ENCODE measurements at regions not wholly inside any gene's neighbourhood (a gene's known extent, or its start where the extent isn't known, plus 50 kb on each side); places are given as distances from the start of the nearest gene placed in this dataset.

GRCh38 chr4:83732114-83732635, 196.3 kb downstream of the GPAT3 start:
- POLR2A ChIA-PET: no interaction called here
- Histone ChIP-seq H3K4me1 (ENCODE audit: control insufficient read depth, insufficient read depth, low read length) (no peaks in the 10 kb centered on the region), H3K9me3 (replicated peaks; ENCODE audit: control insufficient read depth, insufficient read depth, low read length) (no peaks in the 10 kb centered on the region), H3K4me3 (no peak overlapping the region), H3K9ac (ENCODE audit: control insufficient read depth, insufficient read depth, low read length) (no peak overlapping the region), H3K36me3 (ENCODE audit: control insufficient read depth in 2 of 2, insufficient read depth in 2 of 2, low read length in 1 of 2) (no peaks in the 10 kb centered on the region), H4K20me1 (ENCODE audit: control insufficient read depth, insufficient read depth) (no peaks in the 10 kb centered on the region), H3K79me2 (ENCODE audit: control insufficient read depth, insufficient read depth, low read length) (no peaks in the 10 kb centered on the region), H2AFZ (ENCODE audit: control insufficient read depth, low read depth, low read length) (no peak overlapping the region), H3K4me2 (ENCODE audit: control insufficient read depth, insufficient read depth) (no peak overlapping the region), H3K27ac (ENCODE audit: control insufficient read depth, insufficient read depth) (no peak overlapping the region), H3K27me3 (replicated peaks in 1 of 2; ENCODE audit: control insufficient read depth in 2 of 2, insufficient read depth in 2 of 2, low read length in 1 of 2) (no peaks in the 10 kb centered on the region)
- no peak for TF ChIP-seq BHLHE40 (IDR thresholded peaks at IDR 0.05; ENCODE audit: borderline replicate concordance in 1 of 2, low read depth in 2 of 2, low read length in 1 of 2)
- no peak for TF ChIP-seq CTCF (IDR thresholded peaks at IDR 0.05 in 2 of 3, conservative IDR thresholded peaks at IDR 0.05 in 1 of 3; ENCODE audit: control insufficient read depth in 2 of 3, extremely low read depth in 1 of 3, insufficient read depth in 1 of 3, low read depth in 3 of 3, low read length in 3 of 3)
- no peak for TF ChIP-seq NR2C2 (IDR thresholded peaks at IDR 0.05; ENCODE audit: borderline replicate concordance, control insufficient read depth, insufficient read length, low read depth)
- no peak for TF ChIP-seq ATF3 (IDR thresholded peaks at IDR 0.05; ENCODE audit: borderline replicate concordance, extremely low read depth, low read depth, low read length)
- no peak for TF ChIP-seq RB1 (IDR thresholded peaks at IDR 0.05; ENCODE audit: borderline replicate concordance)
- no peak for TF ChIP-seq RUNX3 (IDR thresholded peaks at IDR 0.05; ENCODE audit: low read length)
- TF ChIP-seq CHD1 (IDR thresholded peaks at IDR 0.05; ENCODE audit: low read depth, low read length): no peak
- RAD21 ChIA-PET (ENCODE audit: unreplicated experiment): no interaction called here
- CTCF ChIA-PET: no interaction called here
- in situ Hi-C loops (cut with MboI) (no loop called here), intact Hi-C loops (cut with micrococcal nuclease; ENCODE audit: unreplicated experiment) (no loop called here)
- FAIRE-seq (no peak), DNase-seq (ENCODE audit: low read depth, low spot score) (no peak), ATAC-seq (no peak)
- SMC1A ChIA-PET (ENCODE audit: uncharacterized antibody, unreplicated experiment): interaction anchor here (0.6 kb wide), 1 partner anchor 38 kb away, joined by 3 read pairs; no protein-coding TSS in a partner anchor
- no TSS peak for BruUV-seq (replicated peaks)
- WGBS (ENCODE audit: insufficient coverage, insufficient replicate concordance, low lambda C conversion rate, missing lambda C conversion rate): 92% methylated on average over 3 of the region's 3 CpGs
